Endothelial cell of umbilical vein (primary cell): ENCODE measurements at regions not wholly inside any gene's neighbourhood (a gene's known extent, or its start where the extent isn't known, plus 50 kb on each side); places are given as distances from the start of the nearest gene placed in this dataset.

Experiments
- BruUV-seq: library from RNA; stranded (reverse); fragments of 400-500 nt; replicated peaks from 2 replicates; lab custom pipeline; 2021; lab: Mats Ljungman, UMichigan
- CTCF ChIA-PET: fragments of 300-600, 350-600 bp; sonication (Branson Sonifier 250); formaldehyde crosslinking; loops from one replicate; lab custom pipeline; 2021; ENCODE audit warnings: antibody characterized with exemption, inconsistent platforms; lab: Charles Lee
- POLR2A ChIA-PET: fragments of 300-600, 350-600 bp; sonication (Branson Sonifier 250); formaldehyde crosslinking; loops from one replicate; lab custom pipeline; 2021; ENCODE audit warnings: antibody characterized with exemption, inconsistent platforms; lab: Charles Lee
- DNase-seq: peaks from one replicate; pipeline ENCODE4 v3.0.0-alpha.2; 2011; ENCODE audit warnings: low read depth, low spot score
- FAIRE-seq: peaks from 2 replicates; lab custom pipeline; 2011; peaks lifted over from hg19 to GRCh38; lab: Jason Lieb, UNC
- H2AFZ ChIP-seq: 2 replicates; pipeline ENCODE4 v1.6.0; 2012; ENCODE audit warnings: low read depth, low read length, control low read depth, inconsistent platforms
- H3K27ac ChIP-seq: 2 replicates; pipeline ENCODE4 v1.5.1; 2011; ENCODE audit warnings: low read depth, mild to moderate bottlenecking, control low read depth, low read length, moderate library complexity; ENCODE audit not compliant: insufficient read depth
- H3K27me3 ChIP-seq, 2 experiments: 2 replicates each; pipeline versions ENCODE4 v1.6.0 to v1.6.1; 2011; ENCODE audit warnings: low read length in 2 of 2, mixed read lengths in 1 of 2; ENCODE audit not compliant: control insufficient read depth in 2 of 2, insufficient read depth in 2 of 2
- H3K36me3 ChIP-seq, 2 experiments: 2 replicates in 1 of 2; 3 replicates in 1 of 2; pipeline ENCODE4 v1.5.1; 2011; ENCODE audit warnings: low read length in 2 of 2, mild to moderate bottlenecking in 1 of 2, moderate library complexity in 1 of 2; ENCODE audit not compliant: control insufficient read depth in 2 of 2, insufficient read depth in 2 of 2; ENCODE audit errors: extremely low read depth in 1 of 2
- H3K4me1 ChIP-seq: 3 replicates; pipeline ENCODE4 v1.5.1; 2011; ENCODE audit warnings: mild to moderate bottlenecking, low read length; ENCODE audit not compliant: control insufficient read depth, insufficient read depth; ENCODE audit errors: extremely low read depth
- H3K4me2 ChIP-seq: 2 replicates; pipeline ENCODE4 v1.6.1; 2011; ENCODE audit warnings: low read length, control low read depth, mixed read lengths; ENCODE audit not compliant: insufficient read depth
- H3K4me3 ChIP-seq, 3 experiments: fragments of 200-600 bp in 1 of 3; sonication (generic), shearing (Covaris generic) in 1 of 3; replicated peaks in 1 of 3; 2 replicates each; pipeline ENCODE4 v1.5.1; 2011 to 2016; ENCODE audit warnings: control low read depth in 3 of 3, low read length in 3 of 3, mild to moderate bottlenecking in 2 of 3, inconsistent platforms in 1 of 3, low read depth in 1 of 3, moderate library complexity in 1 of 3; ENCODE audit not compliant: insufficient read depth in 1 of 3
- H3K79me2 ChIP-seq: 2 replicates; pipeline ENCODE4 v1.6.0; 2012; ENCODE audit warnings: low read length, inconsistent platforms; ENCODE audit not compliant: control insufficient read depth, insufficient read depth
- H3K9ac ChIP-seq: replicated peaks from 2 replicates; pipeline ENCODE3; 2011; ENCODE audit warnings: low read length, control low read depth; ENCODE audit not compliant: insufficient read depth; ENCODE audit errors: extremely low read depth
- H3K9me1 ChIP-seq: replicated peaks from 3 replicates; pipeline ENCODE4 v1.6.0; 2011; ENCODE audit warnings: mild to moderate bottlenecking, low read length; ENCODE audit not compliant: control insufficient read depth, insufficient read depth; ENCODE audit errors: extremely low read depth
- H3K9me3 ChIP-seq: replicated peaks from 2 replicates; pipeline ENCODE4 v1.5.1; 2012; ENCODE audit warnings: low read length, inconsistent platforms; ENCODE audit not compliant: control insufficient read depth, insufficient read depth
- H4K20me1 ChIP-seq: replicated peaks from 2 replicates; pipeline ENCODE3; 2011; ENCODE audit warnings: mild to moderate bottlenecking, low read length; ENCODE audit not compliant: control insufficient read depth, insufficient read depth; ENCODE audit errors: extremely low read depth
- CTCF ChIP-seq, 2 donors: IDR thresholded peaks; 1 replicate in 1 of 2; 2 replicates in 1 of 2; pipeline ENCODE4 v1.5.1; 2011; ENCODE audit warnings: low read length in 2 of 2, mild to moderate bottlenecking in 2 of 2, moderate library complexity in 2 of 2, control low read depth in 1 of 2, inconsistent platforms in 1 of 2, low read depth in 1 of 2; ENCODE audit not compliant: insufficient read depth in 1 of 2; ENCODE audit errors: extremely low read depth in 1 of 2
- EZH2 ChIP-seq: IDR thresholded peaks from 2 replicates; pipeline ENCODE4 v1.6.1; 2012; ENCODE audit warnings: borderline replicate concordance, low read depth, mild to moderate bottlenecking, moderate library complexity, low read length, inconsistent platforms; ENCODE audit not compliant: severe bottlenecking
- FOS ChIP-seq: IDR thresholded peaks from 2 replicates; pipeline ENCODE4 v1.6.1; 2011; ENCODE audit warnings: mild to moderate bottlenecking, low read length, moderate library complexity, borderline replicate concordance; ENCODE audit not compliant: insufficient read depth
- GATA2 ChIP-seq: IDR thresholded peaks from 2 replicates; pipeline ENCODE4 v1.7.0; 2011; ENCODE audit warnings: low read depth, mild to moderate bottlenecking, moderate library complexity, mixed read lengths, low read length; ENCODE audit not compliant: insufficient read length, insufficient read depth
- JUN ChIP-seq: IDR thresholded peaks from 2 replicates; pipeline ENCODE4 v1.6.1; 2011; ENCODE audit warnings: borderline replicate concordance, low read depth; ENCODE audit not compliant: insufficient read length, insufficient read depth
- MAX ChIP-seq: IDR thresholded peaks from 2 replicates; pipeline ENCODE4 v1.6.1; 2011; ENCODE audit not compliant: insufficient read depth, insufficient read length
- MYC ChIP-seq: IDR thresholded peaks from one replicate; pipeline ENCODE4 v1.6.1; 2011; ENCODE audit warnings: mild to moderate bottlenecking, low read depth, low read length
- POLR2A ChIP-seq: IDR thresholded peaks from 2 replicates; pipeline ENCODE4 v1.6.1; 2012; ENCODE audit warnings: low read depth, mild to moderate bottlenecking, control low read depth, low read length
- POLR2AphosphoS5 ChIP-seq: IDR thresholded peaks from 2 replicates; pipeline ENCODE4 v1.6.1; 2012; ENCODE audit warnings: low read depth, mild to moderate bottlenecking, control low read depth, low read length, moderate library complexity; ENCODE audit not compliant: insufficient read depth
- dilution Hi-C: fragments of 300-500 bp; cut with MboI; formaldehyde crosslinking; loops from one replicate; pipeline ENCODE4 v1.15.0; 2019; ENCODE audit warnings: low sequenced_read_pairs; ENCODE audit not compliant: extremely low pct_ligation_motif_present
- intact Hi-C: fragments of 100-400 bp; cut with micrococcal nuclease; formaldehyde crosslinking; loops from one replicate; pipeline ENCODE4 v1.10.0; 2022

GRCh38 chr13:105159841-105160240, 1375.6 kb downstream of the EFNB2 start:
- Histone ChIP-seq H3K27me3 (no peaks in the 10 kb centered on the region), H3K4me3 (no peak overlapping the region), H3K79me2 (no peaks in the 10 kb centered on the region), H3K9me3 (no peaks in the 10 kb centered on the region), H3K9ac (no peak overlapping the region), H3K9me1 (no peaks in the 10 kb centered on the region), H3K4me2 (no peak overlapping the region), H2AFZ (no peak overlapping the region), H3K4me1 (no peaks in the 10 kb centered on the region), H3K27ac (no peak overlapping the region), H3K36me3 (no peaks in the 10 kb centered on the region), H4K20me1 (no peaks in the 10 kb centered on the region)
- intact Hi-C loops (no loop called here), dilution Hi-C loops (no loop called here)
- ChIA-PET POLR2A (no interaction called here), CTCF (interaction anchor here (1.7 kb wide), 1 partner anchor 43 kb away, joined by 4 read pairs; no protein-coding TSS in a partner anchor)
- TF ChIP-seq JUN (no peak), POLR2AphosphoS5 (no peak), GATA2 (no peak), MYC (no peak), FOS (no peak), EZH2 (no peak), MAX (no peak), CTCF (IDR thresholded peaks at IDR 0.05; ENCODE audit: extremely low read depth in 1 of 2, insufficient read depth in 1 of 2, low read depth in 1 of 2, low read length in 2 of 2) (no peak), POLR2A (no peak)
- DNase-seq (no peak), FAIRE-seq (no peak)
- no TSS peak for BruUV-seq
